ENCODE measurements at regions not wholly inside any gene's neighbourhood (a gene's known extent, or its start where the extent isn't known, plus 50 kb on each side); places are given as distances from the start of the nearest gene placed in this dataset.
A peak's percentile ranks its signal among the peaks of the same experiment; 100 is the strongest.
"Not testable (repeated sequence)": the region's sequence is repeated elsewhere in the genome, so short reads cannot be mapped to it uniquely, and the experiment has no call there.

DNA sequence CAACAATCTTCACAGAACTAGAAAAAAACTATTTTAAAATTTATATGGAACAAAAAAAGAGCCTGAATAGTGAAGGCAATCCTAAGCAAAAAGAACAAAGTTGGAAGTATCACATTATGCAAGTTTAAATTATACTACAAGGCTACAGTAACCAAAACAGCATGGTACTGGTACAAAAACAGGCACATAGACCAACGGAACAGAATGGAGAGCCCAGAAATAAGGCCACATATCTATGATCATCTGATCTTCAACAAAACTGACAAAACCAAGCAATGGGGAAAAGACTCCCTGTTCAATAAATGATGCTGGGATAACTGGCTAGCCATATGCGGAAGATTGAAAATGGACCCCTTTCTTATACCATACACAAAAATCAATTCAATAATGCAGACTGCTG is 74.4 kb upstream of the RTN4 start:
- DNase-seq, result not testable (repeated sequence)

DNA sequence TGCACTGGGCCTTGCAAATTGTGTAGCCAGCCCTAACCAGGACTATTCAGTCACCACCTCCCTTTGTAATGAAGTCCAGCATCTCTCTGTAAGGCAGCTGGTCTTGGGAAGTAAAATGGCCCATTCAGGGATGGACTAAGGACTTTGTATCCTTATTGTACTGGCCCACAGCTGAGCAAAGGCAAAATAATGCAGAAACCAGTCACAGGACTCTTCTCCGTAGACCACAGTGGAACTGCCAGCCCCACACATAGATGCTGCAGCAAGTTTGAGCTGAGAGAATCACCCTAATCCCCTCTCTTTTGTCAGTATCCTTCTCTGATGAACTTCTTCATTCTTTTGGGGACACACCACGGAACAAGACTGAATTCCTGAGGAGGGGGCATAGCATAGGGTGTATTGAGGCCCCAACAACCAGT is 73.6 kb upstream of the RTN4 start:
- DNase-seq, result no peak

DNA sequence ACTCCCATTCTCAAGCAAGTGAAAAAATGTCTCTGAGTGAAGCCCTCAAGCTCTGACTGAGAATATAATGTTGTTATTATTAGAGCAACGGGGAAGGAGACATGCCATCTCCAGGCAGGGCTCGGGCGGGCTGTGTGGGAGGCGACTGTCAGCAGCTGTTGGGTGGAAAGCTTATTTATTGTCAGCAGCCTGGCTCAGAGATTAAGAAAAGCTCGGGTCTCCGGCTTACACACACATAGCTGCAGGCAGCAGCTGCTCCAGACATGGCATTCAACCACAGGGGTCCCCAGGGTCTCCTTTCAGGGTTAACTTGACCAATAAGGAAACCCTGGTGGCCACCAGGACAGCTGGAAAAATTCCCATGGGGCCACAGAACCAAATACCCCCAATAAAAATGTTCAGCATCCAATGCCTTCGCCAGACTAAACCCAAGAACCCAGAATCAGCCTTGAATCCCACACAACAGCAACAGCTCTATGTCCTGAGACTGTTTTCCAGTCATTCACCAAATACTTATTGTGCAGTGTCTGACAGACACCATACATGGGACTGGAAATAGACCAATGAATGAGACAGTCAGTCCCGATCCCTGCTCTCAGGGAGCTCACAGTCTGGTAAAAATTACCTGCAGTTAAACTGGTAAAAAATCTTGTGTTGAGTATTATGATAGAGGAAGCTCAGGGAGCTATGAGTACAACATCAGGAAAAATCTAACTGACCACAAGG is 70.5 kb upstream of the RTN4 start:
- DNase-seq, result peak; percentile 96

DNA sequence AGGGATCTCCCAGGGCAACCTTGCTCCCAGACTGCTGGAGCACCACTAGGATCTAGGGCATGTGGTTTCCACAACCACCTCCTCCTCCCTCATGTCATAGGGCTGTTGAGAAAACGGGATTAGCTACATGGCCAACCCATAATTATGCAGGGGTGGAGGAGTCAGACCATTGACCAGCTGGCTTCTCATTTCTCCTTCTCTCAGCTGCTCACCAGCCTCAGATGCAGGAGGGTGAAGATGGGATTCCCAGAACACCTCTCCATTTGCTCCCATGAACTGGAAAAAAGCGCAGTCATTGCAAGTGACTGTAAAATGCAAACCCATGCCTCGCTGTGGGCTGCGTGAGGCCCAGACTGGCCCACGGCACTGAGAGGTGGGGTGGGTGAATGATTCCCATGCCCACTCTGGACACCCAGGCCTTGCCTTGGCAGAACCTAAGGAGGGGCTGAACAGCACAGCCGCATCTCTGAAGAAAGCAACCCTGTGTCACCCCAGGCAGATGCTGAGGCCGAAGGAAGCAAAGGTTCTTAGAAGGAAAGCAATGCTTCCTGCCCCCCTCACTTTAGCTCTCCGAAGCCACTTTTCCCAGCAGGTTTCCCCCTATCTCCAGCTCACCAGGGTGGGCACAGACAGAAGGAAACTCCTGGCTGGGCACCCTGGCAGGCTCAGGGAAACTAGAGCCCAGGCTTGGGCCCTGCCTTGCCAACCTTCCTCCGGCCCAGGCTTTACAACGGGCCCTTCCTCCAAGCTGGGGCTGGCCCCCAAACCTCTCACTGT is 69.6 kb upstream of the RTN4 start:
- peak; percentile 87 for DNase-seq

DNA sequence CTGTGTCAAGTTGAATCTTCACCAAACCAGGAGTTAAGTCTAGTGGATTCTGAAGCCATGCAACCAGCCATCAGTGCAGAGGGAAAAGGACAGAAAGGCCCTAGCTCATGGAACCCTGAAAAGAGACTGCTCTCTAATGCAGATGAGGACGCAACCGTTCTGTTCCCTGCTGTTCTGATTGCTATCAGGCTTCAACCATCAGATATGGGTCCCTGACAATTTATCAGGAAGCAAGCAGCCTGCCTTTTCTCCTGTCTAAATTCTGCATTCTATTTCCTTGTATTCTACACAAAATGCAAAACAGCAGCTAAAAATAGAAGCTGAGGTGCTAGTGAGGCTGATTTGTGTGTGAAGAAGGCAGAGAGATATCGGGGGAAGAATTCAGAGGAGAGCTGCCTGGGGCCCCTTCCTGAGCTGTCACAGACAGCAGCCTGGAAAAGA is 68.4 kb upstream of the RTN4 start:
- no peak for DNase-seq

DNA sequence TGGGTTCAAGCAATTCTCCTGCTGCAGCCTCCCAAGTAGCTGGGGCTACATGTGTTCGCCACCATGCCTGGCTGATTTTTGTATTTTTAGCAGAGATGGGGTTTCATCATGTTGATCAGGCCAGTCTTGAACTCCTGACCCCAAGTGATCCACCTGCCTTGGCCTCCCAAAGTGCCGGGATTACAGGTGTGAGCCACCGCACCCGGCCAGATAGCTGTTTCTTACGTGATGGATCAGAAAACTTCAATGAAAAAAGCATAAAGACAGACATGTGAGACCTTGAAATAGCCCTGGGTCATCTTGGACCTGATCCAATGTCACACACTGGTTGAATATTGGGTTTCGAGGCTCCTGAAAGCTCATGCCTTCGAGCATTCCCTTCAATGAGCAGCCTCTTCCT is 66.7 kb upstream of the RTN4 start:
- no peak for DNase-seq

DNA sequence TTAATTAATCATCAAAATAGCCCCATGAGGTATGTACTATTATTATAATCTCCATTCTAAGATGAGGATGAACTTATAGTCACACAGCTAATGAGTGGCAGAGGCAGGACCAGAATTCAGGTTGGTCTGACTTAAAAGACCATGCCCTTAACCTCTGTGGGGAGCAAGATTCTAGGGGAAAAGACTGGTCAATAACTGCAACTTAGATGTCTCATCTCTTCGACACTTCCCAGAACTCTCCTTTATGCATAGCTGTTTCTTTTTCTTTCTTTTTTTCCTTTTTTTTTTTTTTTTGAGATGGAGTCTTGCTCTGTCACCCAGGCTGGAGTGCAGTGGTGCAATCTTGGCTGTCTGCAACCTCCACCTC is 66.3 kb upstream of the RTN4 start:
- DNase-seq, result no peak

DNA sequence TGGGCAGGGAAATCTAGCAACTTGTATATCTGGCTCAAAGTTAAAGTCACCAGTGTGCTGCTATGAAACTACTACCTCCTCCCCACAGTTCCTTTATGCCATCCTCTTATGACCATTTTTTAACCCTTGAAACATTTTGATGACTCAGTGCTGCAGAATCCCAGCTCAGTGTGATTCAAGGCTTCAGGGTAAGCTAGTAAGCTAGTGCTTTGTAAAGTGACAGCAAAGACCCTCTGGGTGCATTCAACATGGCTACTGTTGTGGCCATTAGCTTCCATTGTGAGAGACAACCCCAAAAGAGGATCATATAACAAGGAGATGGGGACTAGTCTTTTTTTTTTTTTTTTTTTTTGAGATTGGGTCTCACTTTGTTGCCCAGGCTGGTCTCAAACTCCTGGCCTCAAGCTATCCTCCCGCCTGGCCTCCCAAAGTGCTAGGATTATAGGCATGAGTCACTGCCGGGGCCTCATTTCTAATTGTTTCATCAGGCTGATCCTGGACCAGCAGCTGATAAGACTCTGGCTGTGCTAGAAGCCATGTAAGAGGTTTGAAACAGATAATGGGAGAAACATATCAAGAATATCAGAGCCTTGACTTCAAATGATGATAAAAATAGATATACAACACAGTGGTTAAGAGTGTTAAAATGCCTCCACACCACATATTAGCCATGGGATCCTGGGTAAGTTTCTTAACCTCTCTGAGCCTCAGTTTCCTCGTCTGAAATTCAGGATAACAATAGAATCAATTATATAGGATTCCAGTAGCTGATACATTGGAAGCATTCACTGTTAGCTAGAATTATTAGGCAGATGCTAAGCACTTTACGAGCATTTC is 65.7 kb upstream of the RTN4 start:
- no peak for DNase-seq

DNA sequence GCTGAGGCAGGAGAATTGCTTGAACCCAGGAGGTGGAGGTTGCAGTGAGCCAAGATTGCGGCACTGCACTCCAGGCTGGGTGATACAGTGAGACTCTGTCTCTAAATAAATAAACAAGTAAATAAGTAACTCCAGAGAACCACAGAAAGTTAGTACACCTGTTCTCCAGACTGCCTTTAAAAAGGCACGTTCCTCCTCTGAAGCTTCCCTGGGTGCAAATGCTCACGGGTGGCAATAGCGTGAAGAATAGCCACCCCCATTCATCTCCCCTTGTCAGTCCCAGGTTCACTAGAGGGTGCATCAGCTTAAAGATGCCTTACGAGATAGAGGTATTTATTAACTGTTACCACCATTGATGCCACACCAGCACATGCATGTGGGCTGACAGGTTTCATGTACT is 64.3 kb upstream of the RTN4 start:
- no peak for DNase-seq

DNA sequence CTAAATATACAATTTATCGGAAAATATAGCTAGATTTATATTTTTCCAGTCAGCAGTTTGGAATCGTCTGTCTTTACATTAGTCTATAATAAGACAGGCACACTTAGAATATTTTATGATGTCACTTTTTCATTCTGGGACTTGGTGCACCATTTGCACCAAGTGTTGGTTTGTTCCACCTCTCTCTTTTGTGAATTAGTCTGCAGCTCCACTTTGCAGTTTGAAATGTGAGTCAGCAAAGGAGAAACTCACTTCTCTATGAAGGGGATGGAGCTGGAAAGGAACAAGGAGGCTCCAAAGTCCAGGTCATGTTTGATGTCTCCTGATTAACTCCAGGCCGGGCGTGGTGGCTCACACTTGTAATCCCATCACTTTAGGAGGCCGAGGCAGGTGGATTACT is 63.8 kb upstream of the RTN4 start:
- DNase-seq, result no peak

DNA sequence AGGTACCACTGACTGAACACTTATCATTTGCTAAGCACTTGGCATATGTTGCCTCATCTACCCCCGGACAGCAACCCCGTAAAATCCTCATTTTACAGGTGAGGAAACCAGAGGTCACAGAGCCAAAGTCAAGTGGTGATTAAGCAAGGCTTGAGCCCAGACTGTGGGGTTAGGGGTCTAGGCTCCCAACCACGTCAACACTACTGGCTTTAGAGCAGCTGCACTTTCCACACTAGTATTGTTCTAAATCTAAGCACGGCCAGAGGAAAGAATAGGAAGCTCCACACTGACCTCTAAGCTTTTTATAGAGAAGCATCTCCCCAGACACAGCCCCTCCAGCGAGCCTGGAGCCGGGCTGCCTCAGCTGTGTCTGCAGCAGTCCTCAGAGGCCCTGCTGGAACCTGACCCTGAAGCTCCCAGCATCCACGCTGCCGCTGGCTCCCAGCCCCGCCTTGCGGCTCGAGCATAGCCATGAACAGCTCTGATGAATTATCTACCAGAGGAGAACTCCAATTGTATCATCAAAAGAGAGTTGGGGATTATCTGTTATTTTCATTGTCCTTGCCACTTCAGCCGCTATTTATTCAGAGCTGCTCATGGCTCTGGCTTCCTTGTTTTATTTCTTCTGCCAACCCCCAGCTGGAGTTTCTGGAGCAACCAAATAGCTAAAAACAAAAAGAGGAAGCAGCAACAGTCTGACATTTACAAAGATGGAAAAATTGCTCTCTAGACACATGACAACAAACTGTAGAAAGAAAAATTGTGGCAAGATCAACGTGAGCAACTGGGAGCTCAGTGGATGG is 62.2 kb upstream of the RTN4 start:
- peak; percentile 94 for DNase-seq

DNA sequence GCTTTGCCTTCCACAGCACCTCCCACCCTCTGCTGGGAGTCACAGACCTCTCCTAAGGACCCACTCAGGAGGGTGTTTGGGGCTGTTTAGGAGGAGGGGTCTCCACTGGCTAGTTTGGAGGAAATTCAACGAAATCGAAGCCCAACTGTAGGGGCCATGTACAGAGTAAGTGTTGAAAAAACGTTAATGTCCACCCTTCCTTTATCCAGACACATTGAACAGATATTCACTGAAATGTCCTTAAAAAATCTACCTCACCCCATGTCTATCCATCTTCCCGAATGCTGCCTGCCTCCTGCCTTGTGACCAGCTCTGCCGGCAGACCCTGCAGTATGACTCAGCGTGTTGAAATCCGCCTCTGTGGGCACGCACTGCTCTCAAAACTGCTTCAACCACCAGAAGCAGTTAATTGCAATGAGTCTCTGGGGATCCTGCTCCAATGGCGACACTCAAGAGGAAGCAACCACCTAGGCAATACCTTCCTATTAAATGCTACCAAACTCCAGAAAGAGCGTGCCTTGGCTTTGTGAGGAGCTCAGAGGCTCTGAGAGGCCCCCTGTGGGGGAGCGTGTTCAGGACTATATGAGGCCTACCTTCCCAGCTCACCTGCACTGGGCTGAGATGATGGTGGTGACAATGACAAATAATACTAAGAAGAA is 61.4 kb upstream of the RTN4 start:
- DNase-seq, result peak; percentile 57

DNA sequence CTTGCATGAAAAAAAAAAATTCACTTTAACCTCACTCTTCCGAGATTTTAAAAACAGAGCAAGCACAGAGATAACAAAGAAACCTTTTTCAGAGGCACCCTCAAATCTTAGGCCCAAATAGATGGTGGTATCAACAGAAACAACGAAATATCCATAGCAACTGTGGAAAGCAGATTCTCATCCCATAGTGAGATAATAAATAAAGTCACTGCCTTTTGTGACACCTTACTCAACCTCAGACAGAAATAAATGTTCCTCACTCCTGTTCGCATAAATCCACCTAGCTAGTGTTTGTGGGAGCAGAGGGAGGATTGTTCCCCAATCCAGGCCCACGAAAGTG is 60.9 kb upstream of the RTN4 start:
- no peak for DNase-seq

DNA sequence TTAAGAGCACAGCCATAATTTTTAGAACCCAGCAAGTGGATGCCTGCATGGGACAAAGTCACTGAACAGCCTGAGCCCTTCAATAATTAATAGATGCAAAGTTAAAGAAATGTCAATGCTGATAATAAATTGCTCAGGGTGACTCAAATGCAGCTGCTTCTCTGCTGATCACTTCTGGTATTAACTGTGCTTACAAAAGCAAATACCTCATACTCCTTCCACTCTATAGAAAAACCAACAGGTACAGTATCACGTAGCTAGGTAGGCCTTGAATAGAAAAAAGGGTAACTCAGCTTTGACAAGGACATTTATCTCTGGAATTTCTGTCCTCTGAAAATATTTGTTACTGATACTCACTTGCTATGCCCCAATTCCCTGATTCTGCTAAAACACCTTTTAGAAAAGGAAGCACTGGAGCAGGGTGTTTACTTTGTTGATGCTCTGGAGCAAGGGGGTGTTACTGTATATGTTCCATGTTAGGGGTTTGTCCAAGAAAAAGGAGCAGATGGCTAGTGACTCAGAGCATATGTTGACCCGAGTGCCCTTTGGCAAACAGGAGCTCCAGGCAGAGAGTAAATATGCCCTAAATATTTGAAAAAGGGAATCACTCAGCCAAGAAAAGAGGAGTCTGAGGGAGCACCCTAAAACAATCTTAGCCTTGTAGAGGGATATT is 59.1 kb upstream of the RTN4 start:
- DNase-seq, result no peak

DNA sequence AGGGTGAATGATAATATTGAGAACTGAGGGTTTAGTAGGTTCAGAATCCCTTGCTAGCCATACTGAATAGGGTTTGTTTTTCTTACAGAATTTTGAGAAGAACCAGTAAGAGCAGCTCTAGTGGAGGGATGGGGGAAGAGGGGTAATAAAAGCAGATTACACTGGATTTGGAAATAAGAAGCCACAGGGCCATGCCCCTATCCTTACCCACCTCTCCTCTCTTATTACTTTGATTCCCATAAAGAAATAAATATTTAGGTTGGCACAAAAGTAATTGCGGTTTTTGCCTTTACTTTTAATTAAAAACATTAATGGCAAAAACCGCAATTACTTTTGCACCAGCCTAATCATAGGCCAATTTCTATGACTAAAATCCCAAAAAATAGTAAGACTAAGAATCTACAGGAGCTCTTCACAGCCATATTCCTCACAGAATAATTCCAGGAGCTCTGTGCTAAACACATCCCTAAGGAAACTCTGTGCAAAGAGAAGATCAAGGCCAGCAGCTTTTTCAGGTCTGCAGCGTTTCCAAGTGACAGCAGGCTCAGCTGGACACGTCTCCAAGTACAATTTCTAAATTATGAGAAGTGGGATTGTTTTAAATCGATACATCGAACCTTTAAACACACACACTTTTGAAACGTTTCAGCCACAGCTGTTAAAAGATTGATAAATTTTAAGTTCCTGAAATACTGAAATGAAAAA is 58.4 kb upstream of the RTN4 start:
- no peak for DNase-seq

DNA sequence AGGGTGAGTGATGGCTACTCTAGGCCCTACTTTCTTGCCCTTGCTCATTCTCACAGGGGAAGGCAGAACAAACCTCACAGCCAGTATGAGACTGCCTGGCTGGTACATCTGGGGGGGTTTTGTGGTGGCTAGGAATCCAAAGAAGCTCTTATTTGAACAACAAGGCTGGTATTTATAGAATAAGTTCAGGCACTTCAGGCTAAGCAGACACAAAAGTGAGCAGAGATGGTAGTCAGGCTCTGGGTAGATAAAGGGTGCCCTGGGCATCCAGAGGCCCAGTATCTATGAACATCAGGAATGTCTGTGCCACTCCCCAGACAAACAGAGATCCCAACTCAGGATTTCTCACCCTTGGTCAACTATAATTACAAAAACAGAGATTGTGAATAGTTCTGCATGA is 57.2 kb upstream of the RTN4 start:
- no peak for DNase-seq

DNA sequence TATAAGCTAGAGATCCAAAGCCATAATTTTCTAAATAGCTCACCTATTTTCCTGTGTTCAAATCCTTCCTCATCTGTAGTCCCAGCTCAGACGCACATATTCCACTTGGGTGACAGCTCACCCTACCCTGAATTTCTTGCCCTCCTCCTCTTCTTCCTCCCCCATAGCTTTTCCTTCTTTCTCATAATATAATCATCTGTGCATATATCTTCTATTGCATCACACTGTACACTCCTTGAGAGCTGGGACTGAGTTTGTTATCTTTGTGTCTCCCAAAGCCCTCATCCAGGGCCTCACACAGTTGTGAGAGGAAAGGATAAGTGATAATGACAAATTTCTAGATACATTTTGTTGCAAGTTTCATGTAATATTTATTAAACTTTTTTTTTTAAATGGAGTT is 55.9 kb upstream of the RTN4 start:
- DNase-seq, result no peak

DNA sequence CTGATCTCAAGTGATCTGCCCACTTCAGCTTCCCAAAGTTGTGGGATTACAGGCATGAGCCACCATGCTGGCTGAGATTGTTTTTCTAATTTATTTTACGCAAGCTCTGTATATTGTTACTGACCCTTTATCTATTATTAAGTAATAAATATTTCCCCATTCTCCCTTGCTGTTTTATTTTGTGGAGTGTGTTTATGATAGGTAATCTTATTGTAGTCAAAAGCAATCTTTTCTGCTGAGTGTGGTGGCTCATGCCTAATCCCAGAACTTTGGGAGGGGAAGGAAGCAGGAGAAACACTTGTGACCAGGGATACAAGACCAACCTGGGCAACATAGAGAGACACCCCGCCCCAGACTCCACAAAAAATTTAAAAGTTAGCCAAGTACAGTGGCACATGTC is 55.2 kb upstream of the RTN4 start:
- DNase-seq, result no peak

DNA sequence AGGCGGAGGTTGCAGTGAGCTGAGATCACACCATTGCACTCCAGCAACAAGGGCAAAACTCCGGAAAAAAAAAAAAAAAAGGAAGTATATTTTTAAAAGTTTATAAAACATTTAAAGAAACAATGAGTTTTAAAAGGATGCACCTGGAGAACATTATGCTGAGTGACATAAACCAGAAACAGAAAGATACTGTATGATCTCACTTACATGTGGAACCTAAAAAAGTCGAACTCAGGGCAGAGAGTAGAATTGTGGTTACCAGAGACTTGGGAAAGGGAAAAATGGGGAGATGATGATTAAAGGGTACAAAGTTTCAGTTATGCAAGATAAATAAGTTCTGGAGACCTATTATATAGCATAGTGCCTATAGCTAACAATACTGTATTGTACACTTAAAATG is 52.8 kb upstream of the RTN4 start:
- DNase-seq, result peak; percentile 72

DNA sequence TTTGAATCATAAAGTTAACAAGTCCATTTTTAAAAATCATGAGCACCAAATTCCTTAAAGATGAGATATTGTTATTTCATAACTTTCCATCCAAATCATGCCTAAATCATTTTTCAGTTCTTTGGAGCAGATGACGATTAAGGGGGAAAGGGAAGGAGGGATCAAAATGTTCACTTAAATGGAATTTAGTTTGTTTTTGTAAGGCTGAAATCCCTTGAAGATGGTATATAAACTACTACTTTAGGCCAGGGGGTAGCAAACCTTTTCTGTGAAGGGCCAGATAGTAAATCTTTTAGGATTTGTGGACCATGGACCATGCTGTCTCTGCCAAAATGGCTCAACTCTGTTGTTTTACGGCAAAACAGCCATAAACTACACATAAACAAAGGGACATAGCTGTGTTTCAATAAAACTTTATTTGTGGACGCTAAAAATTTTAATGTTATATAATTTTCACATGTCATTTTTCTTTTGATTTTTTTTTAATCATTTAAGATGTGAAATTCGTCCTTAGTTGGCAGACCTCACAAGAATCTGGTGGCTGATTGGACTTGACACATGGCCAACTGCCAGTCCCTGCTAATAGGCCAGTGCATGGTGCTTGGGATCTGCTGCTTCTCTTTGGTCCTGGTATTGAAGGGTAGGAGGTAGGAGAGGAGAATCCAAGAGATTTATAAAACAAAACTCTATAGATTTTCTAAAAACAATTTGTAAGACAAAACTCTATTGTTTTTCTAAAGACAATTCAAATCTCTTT is 52.0 kb upstream of the RTN4 start:
- DNase-seq, result no peak

Data from tongue (tissue), 1 donor.